NCI-H774 (cell line): ENCODE measurements at regions not wholly inside any gene's neighbourhood (a gene's known extent, or its start where the extent isn't known, plus 50 kb on each side); places are given as distances from the start of the nearest gene placed in this dataset.

Experiments
- DNase-seq: peaks from one replicate; lab custom pipeline; 2025; lab: John Stamatoyannopoulos, UW

GRCh38 chr21:15151385-15152103 lies 86.7 kb upstream of the NRIP1 start:
- DNase-seq = no peak

DNA sequence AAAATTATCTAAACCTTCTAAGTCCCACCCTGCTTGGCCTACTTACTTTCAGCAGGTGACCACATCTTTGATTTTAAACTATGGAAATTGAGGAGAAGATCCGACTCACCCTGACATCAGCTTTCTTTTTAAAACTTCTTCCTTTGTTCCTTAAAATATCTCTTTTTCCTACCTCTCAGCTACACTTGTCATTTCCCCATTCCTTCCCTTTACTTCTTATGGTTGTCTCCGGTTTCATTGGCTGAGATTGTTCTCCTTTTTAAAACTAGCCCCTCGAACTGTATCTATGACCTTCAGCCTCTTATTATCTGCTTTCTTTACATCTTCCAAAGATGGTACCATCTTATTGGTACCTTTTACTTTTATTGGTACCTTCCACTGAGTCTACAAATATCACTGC lies 87.8 kb upstream of the NRIP1 start:
- no peak for DNase-seq

GRCh38 chr21:15159382-15160020 lies 94.7 kb upstream of the NRIP1 start:
- no peak for DNase-seq

GRCh38 chr21:15160136-15160535 lies 95.3 kb upstream of the NRIP1 start:
- no peak for DNase-seq

GRCh38 chr21:15162921-15163320 lies 98.1 kb upstream of the NRIP1 start:
- no peak for DNase-seq

GRCh38 chr21:15164273-15164672 lies 99.5 kb upstream of the NRIP1 start:
- no peak for DNase-seq

- DNase-seq = no peak
These were observed 100.0 kb upstream of the NRIP1 start for GRCh38 chr21:15164678-15165303.

DNA sequence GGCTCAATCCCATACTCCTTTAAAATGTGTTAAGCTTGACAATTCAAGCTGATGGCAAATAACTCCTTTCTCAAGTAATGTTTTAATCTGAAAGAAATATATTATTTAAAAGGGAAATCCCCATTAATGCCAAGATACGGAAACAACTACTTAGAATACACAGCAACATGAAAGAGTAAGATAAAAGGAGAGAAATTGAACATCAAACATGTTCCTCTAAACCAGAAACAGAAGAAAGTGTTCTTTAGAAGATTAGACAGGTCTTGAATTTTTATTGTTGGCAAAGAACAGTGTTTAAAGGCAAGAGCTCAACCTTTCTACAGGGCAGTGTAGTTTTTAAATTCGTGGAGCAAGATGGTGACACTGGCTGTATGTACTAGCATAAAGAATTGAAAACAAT lies 105.8 kb upstream of the NRIP1 start:
- no peak for DNase-seq

GRCh38 chr21:15171546-15171945 lies 106.7 kb upstream of the NRIP1 start:
- no peak for DNase-seq

GRCh38 chr21:15172963-15173362 lies 108.2 kb upstream of the NRIP1 start:
- no peak for DNase-seq

DNA sequence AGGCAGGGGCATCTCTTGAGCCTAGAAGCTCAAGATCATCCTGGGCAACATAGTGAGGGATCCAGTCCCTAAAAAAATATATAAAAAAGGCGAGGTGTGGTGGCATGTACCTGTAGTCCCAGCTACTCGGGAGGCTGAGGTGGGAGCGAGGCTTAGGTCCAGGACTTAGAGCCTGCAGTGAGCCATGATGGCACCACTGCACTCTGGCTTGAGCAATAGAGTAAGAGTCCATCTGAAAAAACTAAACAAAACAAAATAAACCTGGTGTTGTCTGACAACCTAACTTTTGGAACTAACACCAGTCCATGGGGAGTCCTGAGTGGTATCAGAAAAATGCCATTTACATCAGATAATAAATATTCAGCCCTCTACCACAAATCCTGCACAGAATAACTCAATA lies 110.1 kb upstream of the NRIP1 start:
- DNase-seq = no peak

- no peak for DNase-seq
These were observed 117.9 kb upstream of the NRIP1 start for GRCh38 chr21:15182731-15183130.

DNA sequence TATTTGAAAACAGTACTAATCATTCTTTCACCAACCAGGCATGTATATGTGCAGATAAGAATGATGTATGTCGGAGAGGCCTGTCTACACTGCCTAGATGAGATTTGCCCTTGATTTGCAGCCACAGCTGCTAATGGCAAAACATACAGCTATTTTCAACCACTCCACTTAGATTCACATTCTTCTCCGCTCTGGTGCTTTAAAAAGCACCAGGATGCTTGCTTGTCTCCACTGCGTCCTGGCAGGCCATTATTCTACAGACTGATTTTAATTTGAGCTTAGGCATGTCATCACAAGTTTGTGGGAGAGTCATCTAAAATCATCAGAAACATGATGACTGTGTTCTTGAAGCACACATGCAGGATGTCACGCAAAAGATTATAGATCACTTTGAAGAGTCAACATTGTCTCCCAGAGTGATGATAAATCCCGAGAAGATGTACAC lies 119.0 kb upstream of the NRIP1 start:
- DNase-seq = no peak

GRCh38 chr21:15190412-15190811 lies 125.6 kb upstream of the NRIP1 start:
- no peak for DNase-seq

- DNase-seq = no peak
These were observed 126.0 kb upstream of the NRIP1 start for GRCh38 chr21:15190837-15191236.

DNA sequence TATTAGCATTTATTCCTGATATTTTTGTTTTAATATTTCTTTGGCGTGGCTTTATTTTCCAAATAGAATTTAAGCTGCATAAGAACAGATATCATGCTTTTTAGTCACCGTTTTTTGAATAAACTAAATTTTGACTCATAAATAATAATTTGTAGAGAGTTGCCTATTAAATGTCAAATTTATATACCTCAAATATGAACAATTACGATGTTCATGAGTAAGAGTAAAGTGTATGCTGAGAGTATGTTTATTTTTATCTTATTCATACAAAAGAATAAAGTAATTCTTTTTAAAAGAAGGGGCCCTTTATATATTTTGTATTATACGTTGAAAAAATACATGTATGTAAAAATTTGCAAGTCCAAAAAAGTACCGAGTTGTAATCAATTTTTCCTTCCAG lies 126.5 kb upstream of the NRIP1 start:
- DNase-seq = no peak

- DNase-seq = no peak
These were observed 127.4 kb upstream of the NRIP1 start for GRCh38 chr21:15192243-15192642.

DNA sequence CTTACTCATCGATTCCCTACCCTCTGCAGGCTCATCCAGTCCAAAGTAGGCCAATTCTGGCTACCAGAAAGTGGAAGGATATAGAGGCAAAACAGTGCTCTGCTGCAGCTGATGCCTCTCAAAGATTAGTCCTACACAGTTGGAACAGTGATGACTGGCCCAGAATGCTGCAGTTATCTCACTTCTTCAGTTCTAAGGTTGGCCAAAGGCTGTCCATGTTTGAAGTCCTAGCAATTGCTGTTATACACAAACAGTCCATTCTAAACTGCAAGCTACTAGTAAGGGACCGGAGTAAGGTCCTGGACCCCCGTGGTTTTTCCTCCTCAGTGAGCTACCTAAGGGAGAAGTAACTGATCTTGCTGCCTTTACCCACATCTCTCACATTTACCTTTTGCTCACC lies 129.1 kb upstream of the NRIP1 start:
- DNase-seq = no peak

- no peak for DNase-seq
These were observed 130.3 kb upstream of the NRIP1 start for GRCh38 chr21:15195104-15195503.

GRCh38 chr21:15195768-15196167 lies 131.0 kb upstream of the NRIP1 start:
- DNase-seq = no peak

DNA sequence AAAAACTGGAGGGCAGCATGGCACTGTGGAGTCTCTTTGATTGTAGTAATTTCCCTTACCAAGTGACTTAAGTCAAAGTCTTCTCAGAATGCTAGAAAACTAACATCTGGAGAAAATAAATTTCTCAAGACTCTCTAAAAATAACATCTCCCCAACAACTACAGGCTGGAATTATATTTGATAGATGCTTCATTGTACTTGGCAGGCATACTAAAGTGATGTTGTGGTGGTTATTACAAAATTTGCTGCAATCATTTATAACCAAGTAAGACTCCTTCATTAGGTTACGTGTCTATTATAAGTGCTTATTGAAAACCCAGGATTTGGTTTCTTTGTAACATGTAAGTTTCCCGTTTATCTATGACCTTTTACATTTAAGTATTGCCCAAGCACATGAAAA lies 132.9 kb upstream of the NRIP1 start:
- no peak for DNase-seq

GRCh38 chr21:15199414-15200383 lies 134.9 kb upstream of the NRIP1 start:
- no peak for DNase-seq
